Body of pancreas (tissue), 4 donors: ENCODE measurements at regions not wholly inside any gene's neighbourhood (a gene's known extent, or its start where the extent isn't known, plus 50 kb on each side); places are given as distances from the start of the nearest gene placed in this dataset.

Experiments
- ATAC-seq: fragments of 150-250 bp; one replicate; pipeline ENCODE4 v1.9.1; 2016
- DNase-seq, 4 donors: peaks; one replicate each; pipeline ENCODE4 v3.0.0-alpha.2; 2019
- H3K27ac ChIP-seq, 4 donors: fragments of 200-600 bp; sonication (generic); 1 replicate in 3 of 4; 2 replicates in 1 of 4; pipeline versions ENCODE4 v1.5.1 to v1.6.1; 2016 to 2019; ENCODE audit warnings: mild to moderate bottlenecking in 1 of 4, mixed read lengths in 1 of 4, moderate library complexity in 1 of 4
- H3K27me3 ChIP-seq, 2 donors: fragments of 200-600 bp; sonication (generic); one replicate each; pipeline ENCODE4 v1.6.0; 2016; ENCODE audit warnings: mild to moderate bottlenecking in 1 of 2
- H3K36me3 ChIP-seq, 2 donors: fragments of 200-600 bp; sonication (generic); replicated peaks in 1 of 2; 2 replicates each; pipeline ENCODE4 v1.5.1; 2016; ENCODE audit warnings: low read depth in 2 of 2; ENCODE audit not compliant: insufficient read depth in 1 of 2
- H3K4me1 ChIP-seq: fragments of 200-600 bp; sonication (generic); one replicate; pipeline ENCODE4 v1.6.0; 2016
- H3K4me3 ChIP-seq, 2 donors: fragments of 200-600 bp; sonication (generic); 1 replicate in 1 of 2; 2 replicates in 1 of 2; pipeline ENCODE4 v1.5.1; 2016 to 2019
- H3K9me3 ChIP-seq, 3 donors: fragments of 200-600 bp; sonication (generic); 1 replicate in 2 of 3; 2 replicates in 1 of 3; pipeline ENCODE4 v1.5.1; 2016
- POLR2A ChIP-seq, 3 donors: fragments of 450-650 bp; IDR thresholded peaks; one replicate each; pipeline ENCODE4 v1.6.1; 2016; ENCODE audit warnings: antibody characterized with exemption in 3 of 3, mild to moderate bottlenecking in 2 of 3
- WGBS, 2 donors: methylation state at CpG; one replicate each; pipeline ENCODE4 v1.1.5; 2017; 5-methylcytosine and 5-hydroxymethylcytosine counted together
- intact Hi-C: fragments of 100-400 bp; cut with DNase I; formaldehyde crosslinking; loops from one replicate; pipeline ENCODE4 v1.15.1; 2023
- TF ChIP-seq, protein P1 (sequence below), 7 experiments: fragments of 450-650 bp in 4 of 7; fragments of 200-600 bp in 3 of 7; sonication (generic) in 3 of 7; IDR thresholded peaks; one replicate each; pipeline ENCODE4 v1.5.1; 2016 to 2019; ENCODE audit warnings: antibody characterized with exemption in 7 of 7

DNA sequence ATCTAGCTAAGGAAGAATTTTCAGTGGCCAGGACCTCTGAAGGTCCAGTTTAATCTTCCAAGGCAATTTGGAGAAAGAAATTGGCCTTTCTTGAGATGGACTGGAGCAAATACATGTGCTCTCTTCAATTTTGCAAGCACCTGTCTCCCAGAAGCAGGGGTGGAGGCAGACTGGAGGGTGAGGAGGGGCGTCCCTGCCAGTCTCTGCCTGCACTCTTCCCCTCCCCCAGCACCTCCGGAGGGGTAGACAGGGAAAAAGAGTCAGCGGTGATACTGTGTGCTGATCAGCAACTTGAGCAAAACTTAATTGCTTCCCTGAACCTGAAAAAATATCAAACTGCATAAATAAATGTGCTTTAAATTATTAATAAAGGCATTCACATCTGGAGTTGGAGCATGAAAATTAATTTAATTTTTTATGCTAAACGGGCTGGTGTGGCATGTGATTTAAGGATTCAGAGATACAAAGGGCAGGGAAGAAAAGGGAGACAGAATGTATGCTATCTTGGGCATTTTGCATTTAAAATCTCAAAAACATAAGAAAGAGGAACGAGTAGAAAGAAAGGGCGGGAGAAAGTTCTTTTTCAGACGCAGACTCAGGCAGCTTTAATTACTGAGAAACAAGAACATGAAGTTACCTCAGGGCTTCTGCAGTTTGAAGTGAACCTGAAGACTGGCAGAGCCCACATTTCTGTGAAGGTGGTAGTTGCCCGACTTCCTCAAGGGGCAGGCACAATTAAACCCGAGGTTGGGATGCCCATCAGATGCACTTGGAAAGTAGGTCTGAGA, 319.7 kb downstream of the UACA start:
- Histone ChIP-seq H3K4me1 (no peaks in the 10 kb centered on the region), H3K27ac (no peak overlapping the region), H3K4me3 (no peak overlapping the region), H3K36me3 (no peaks in the 10 kb centered on the region), H3K27me3 (no peaks in the 10 kb centered on the region), H3K9me3 (no peaks in the 10 kb centered on the region)
- ATAC-seq (no peak), DNase-seq (no peak)
- TF ChIP-seq POLR2A (IDR thresholded peaks at IDR 0.05): no peak
- TF ChIP-seq, protein P1, sequence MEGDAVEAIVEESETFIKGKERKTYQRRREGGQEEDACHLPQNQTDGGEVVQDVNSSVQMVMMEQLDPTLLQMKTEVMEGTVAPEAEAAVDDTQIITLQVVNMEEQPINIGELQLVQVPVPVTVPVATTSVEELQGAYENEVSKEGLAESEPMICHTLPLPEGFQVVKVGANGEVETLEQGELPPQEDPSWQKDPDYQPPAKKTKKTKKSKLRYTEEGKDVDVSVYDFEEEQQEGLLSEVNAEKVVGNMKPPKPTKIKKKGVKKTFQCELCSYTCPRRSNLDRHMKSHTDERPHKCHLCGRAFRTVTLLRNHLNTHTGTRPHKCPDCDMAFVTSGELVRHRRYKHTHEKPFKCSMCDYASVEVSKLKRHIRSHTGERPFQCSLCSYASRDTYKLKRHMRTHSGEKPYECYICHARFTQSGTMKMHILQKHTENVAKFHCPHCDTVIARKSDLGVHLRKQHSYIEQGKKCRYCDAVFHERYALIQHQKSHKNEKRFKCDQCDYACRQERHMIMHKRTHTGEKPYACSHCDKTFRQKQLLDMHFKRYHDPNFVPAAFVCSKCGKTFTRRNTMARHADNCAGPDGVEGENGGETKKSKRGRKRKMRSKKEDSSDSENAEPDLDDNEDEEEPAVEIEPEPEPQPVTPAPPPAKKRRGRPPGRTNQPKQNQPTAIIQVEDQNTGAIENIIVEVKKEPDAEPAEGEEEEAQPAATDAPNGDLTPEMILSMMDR (IDR thresholded peaks at IDR 0.05): no peak
- intact Hi-C loops: no loop called here
- 50 to 66% methylated on average over 9 of the region's 9 CpGs for WGBS, 2 donors

DNA sequence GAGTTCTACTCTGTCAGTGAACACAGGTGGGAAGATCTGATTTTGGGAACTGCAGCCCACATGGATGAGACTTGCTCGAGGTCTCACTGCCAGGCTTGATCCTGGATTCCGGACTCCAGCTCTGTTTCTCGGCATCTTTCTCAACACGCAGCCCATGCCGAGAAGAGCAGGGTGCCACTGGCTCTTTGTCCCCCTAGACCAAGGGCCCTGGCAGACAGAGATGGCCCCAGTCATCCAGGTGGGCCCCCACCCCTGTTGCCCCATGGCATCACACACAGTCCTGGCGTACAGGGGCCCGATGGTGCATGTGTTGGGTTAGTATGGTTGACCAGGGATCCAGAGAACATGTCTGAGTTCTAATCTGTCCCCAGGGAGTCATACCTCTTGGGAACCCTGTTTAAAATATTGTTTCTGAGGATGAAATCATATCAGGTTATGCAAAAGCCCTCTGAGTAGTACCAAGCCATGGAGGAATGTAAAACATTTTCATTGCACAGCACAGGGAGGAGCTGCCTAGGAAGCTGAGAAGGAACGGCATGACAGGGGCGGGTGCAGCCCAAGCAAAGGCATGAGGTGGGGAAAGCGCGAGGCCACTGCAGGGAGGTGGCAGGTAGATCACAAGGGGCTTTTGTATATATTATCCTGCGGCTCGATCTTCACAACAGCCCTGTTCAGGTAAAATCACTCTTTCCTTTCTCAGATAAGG, 320.6 kb downstream of the UACA start:
- Histone ChIP-seq H3K9me3 (no peaks in the 10 kb centered on the region), H3K27me3 (no peaks in the 10 kb centered on the region), H3K4me3 (no peak overlapping the region), H3K4me1 (no peaks in the 10 kb centered on the region), H3K27ac (no peak overlapping the region), H3K36me3 (no peaks in the 10 kb centered on the region)
- TF ChIP-seq POLR2A (IDR thresholded peaks at IDR 0.05): no peak
- TF ChIP-seq, protein P1 (IDR thresholded peaks at IDR 0.05): no peak
- DNase-seq (no peak), ATAC-seq (peak; percentile 21)
- 63 to 64% methylated on average over 11 to 13 of the region's 13 CpGs for WGBS, 2 donors
- intact Hi-C loops: no loop called here

GRCh38 chr15:70442211-70442610, 321.1 kb downstream of the UACA start:
- H3K27me3 ChIP-seq: no peaks in the 10 kb centered on the region
- H3K27ac ChIP-seq: no peak overlapping the region
- no peak for TF ChIP-seq POLR2A (IDR thresholded peaks at IDR 0.05)
- TF ChIP-seq, protein P1 (IDR thresholded peaks at IDR 0.05): no peak
- DNase-seq (no peak), ATAC-seq (no peak)
- intact Hi-C loops: no loop called here
- no peaks in the 10 kb centered on the region for H3K36me3 ChIP-seq
- 82 to 88% methylated on average over 13 of the region's 13 CpGs for WGBS, 2 donors
- H3K4me1 ChIP-seq: no peaks in the 10 kb centered on the region
- H3K9me3 ChIP-seq: no peaks in the 10 kb centered on the region
- no peak overlapping the region for H3K4me3 ChIP-seq

GRCh38 chr15:70440416-70441138, 322.8 kb downstream of the UACA start:
- no peaks in the 10 kb centered on the region for H3K36me3 ChIP-seq
- H3K4me1 ChIP-seq: no peaks in the 10 kb centered on the region
- 84 to 89% methylated on average over 10 of the region's 10 CpGs for WGBS, 2 donors
- intact Hi-C loops: no loop called here
- no peak for ATAC-seq
- H3K27me3 ChIP-seq: no peaks in the 10 kb centered on the region
- no peak for DNase-seq
- H3K27ac ChIP-seq: no peak overlapping the region
- H3K9me3 ChIP-seq: no peaks in the 10 kb centered on the region
- TF ChIP-seq POLR2A (IDR thresholded peaks at IDR 0.05): no peak
- TF ChIP-seq, protein P1 (IDR thresholded peaks at IDR 0.05): no peak
- no peak overlapping the region for H3K4me3 ChIP-seq
